ENCODE measurements at regions not wholly inside any gene's neighbourhood (a gene's known extent, or its start where the extent isn't known, plus 50 kb on each side); places are given as distances from the start of the nearest gene placed in this dataset.
"Not testable (repeated sequence)": the region's sequence is repeated elsewhere in the genome, so short reads cannot be mapped to it uniquely, and the experiment has no call there.

- TF ChIP-seq ELK1 (IDR thresholded peaks at IDR 0.05; ENCODE audit: low read depth, low read length) (no peak), NR2C2 (IDR thresholded peaks at IDR 0.05; ENCODE audit: borderline replicate concordance, control insufficient read depth, insufficient read length, low read depth) (no peak), IKZF1 (conservative IDR thresholded peaks at IDR 0.05) (no peak), POLR2AphosphoS2 (IDR thresholded peaks at IDR 0.05; ENCODE audit: low read depth, low read length) (no peak), BCLAF1 (IDR thresholded peaks at IDR 0.05) (no peak), SKIL (IDR thresholded peaks at IDR 0.05; ENCODE audit: low read depth, poor library complexity, severe bottlenecking) (no peak)
Measured at GRCh38 chr6:104449918-104450317, 409.8 kb downstream of the HACE1 start (continued).

- H3K4me2 ChIP-seq (ENCODE audit: control insufficient read depth, insufficient read depth); BruUV-seq (replicated peaks); H4K20me1 ChIP-seq (ENCODE audit: control insufficient read depth, insufficient read depth); H3K79me2 ChIP-seq (ENCODE audit: control insufficient read depth, insufficient read depth, low read length); in situ Hi-C loops (cut with MboI); POLR2A ChIA-PET; H3K4me3 ChIP-seq; intact Hi-C loops (cut with micrococcal nuclease; ENCODE audit: unreplicated experiment); ATAC-seq; SMC1A ChIA-PET (ENCODE audit: uncharacterized antibody, unreplicated experiment); CTCF ChIA-PET; H2AFZ ChIP-seq (ENCODE audit: control insufficient read depth, low read depth, low read length); H3K36me3 ChIP-seq (ENCODE audit: control insufficient read depth in 2 of 2, insufficient read depth in 2 of 2, low read length in 1 of 2); H3K9me3 ChIP-seq (replicated peaks; ENCODE audit: control insufficient read depth, insufficient read depth, low read length); H3K27ac ChIP-seq (ENCODE audit: control insufficient read depth, insufficient read depth); H3K9ac ChIP-seq (ENCODE audit: control insufficient read depth, insufficient read depth, low read length); DNase-seq (ENCODE audit: low read depth, low spot score); H3K27me3 ChIP-seq (replicated peaks in 1 of 2; ENCODE audit: control insufficient read depth in 2 of 2, insufficient read depth in 2 of 2, low read length in 1 of 2); FAIRE-seq; RAD21 ChIA-PET (ENCODE audit: unreplicated experiment); H3K4me1 ChIP-seq (ENCODE audit: control insufficient read depth, insufficient read depth, low read length): not testable (repeated sequence)
- WGBS (ENCODE audit: insufficient coverage, insufficient replicate concordance, low lambda C conversion rate, missing lambda C conversion rate) = 76% methylated on average over 34 of the region's 45 CpGs
Measured at GRCh38 chr6:104446101-104447080, 413.3 kb downstream of the HACE1 start.
